Mesodermal cell (in vitro differentiated cells): ENCODE measurements at regions not wholly inside any gene's neighbourhood (a gene's known extent, or its start where the extent isn't known, plus 50 kb on each side); places are given as distances from the start of the nearest gene placed in this dataset.

Source experiments
- H3K27ac ChIP-seq: 2 replicates; pipeline ENCODE4 v1.7.0; 2013; ENCODE audit warnings: mild to moderate bottlenecking, low read depth, low read length, moderate library complexity; ENCODE audit not compliant: severe bottlenecking
- H3K36me3 ChIP-seq: 2 replicates; pipeline ENCODE4 v1.7.1; 2013; ENCODE audit warnings: mild to moderate bottlenecking, low read length, moderate library complexity; ENCODE audit not compliant: control insufficient read depth, insufficient read depth
- H3K4me1 ChIP-seq: one replicate; pipeline ENCODE4 v1.7.1; 2013; ENCODE audit warnings: mild to moderate bottlenecking, low read length; ENCODE audit not compliant: insufficient read depth, control insufficient read depth, poor library complexity, severe bottlenecking
- H3K4me3 ChIP-seq: 2 replicates; pipeline ENCODE4 v1.7.0; 2013; ENCODE audit warnings: low read length, control low read depth, mild to moderate bottlenecking; ENCODE audit not compliant: insufficient read depth, poor library complexity, severe bottlenecking; ENCODE audit errors: extremely low read depth
- H3K9me3 ChIP-seq: 2 replicates; pipeline ENCODE4 v1.7.1; 2013; ENCODE audit warnings: mild to moderate bottlenecking, low read length, moderate library complexity; ENCODE audit not compliant: control insufficient read depth
- WGBS, 2 experiments: methylation state at CpG; one replicate each; pipeline ENCODE4 v1.1.5; 2013; ENCODE audit warnings: missing lambda C conversion rate in 2 of 2; ENCODE audit not compliant: insufficient coverage in 2 of 2; 5-methylcytosine and 5-hydroxymethylcytosine counted together

DNA sequence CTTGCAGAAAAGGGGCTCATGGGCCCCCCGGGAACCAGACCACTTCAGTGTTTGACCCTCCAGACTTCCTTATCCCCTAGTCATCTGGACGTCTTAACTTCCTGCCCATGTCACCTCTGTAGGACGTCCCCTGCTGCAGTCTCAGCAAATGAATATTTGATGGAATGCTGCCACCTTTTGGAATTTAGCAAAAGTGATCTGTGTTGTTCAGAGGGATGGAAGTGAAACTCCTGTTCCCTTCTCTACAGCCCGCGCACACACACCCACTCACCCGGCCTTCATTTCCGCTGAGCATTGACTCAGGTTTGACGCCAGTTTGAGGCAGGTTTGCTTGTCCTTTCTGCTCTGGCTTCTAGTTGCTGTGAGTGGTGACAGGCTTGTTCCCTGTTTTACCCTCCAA lies 507.2 kb upstream of the EEF2KMT start:
- H3K4me3 ChIP-seq: no peak overlapping the region
- H3K4me1 ChIP-seq: no peaks in the 10 kb centered on the region
- H3K36me3 ChIP-seq: no peaks in the 10 kb centered on the region
- no peak overlapping the region for H3K27ac ChIP-seq
- WGBS, 2 experiments: 65 to 96% methylated on average over 5 to 8 of the region's 8 CpGs
- no peaks in the 10 kb centered on the region for H3K9me3 ChIP-seq

DNA sequence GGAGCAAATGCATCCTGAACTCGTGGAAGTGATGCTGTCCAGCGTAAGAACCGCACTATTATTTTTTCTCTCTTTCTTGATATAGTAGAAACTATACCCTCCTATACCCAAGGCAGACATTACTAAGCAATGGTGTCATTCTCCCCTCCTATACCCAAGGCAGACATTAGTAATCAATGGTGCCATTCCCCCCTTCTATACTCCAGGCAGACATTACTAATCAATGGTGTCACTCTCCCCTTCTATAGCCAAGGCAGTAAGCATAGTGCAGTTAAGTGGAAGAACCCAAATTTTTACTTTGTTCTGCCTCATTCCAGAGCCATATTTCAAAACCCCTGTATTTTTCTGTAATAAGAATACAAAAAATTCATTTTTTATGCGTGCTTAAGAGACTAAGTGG lies 506.2 kb upstream of the EEF2KMT start:
- no peak overlapping the region for H3K27ac ChIP-seq
- H3K36me3 ChIP-seq: no peaks in the 10 kb centered on the region
- H3K4me1 ChIP-seq: no peaks in the 10 kb centered on the region
- 90 to 100% methylated on average over 1 to 4 of the region's 4 CpGs for WGBS, 2 experiments
- H3K4me3 ChIP-seq: no peak overlapping the region
- no peaks in the 10 kb centered on the region for H3K9me3 ChIP-seq

DNA sequence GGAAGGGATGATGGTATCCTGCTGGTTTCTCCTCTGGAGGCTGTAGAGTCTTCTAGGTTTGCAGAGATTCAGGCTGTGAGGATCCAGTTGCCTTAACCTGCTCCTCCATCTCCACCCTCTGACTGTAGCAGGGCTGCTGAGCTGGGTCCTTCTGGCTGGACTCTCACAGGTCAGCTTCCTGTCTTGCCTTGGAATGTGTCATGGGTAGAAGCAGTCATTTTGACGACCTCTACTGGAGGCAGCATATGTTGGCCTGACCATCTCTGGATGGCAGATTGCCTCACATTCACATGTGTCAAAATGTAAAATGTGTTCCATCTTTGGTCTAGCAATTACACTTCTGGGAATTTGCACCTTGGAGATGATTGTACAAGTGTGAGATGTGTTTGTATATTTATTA lies 504.4 kb upstream of the EEF2KMT start:
- Histone ChIP-seq H3K27ac (no peak overlapping the region), H3K9me3 (no peaks in the 10 kb centered on the region), H3K4me3 (no peak overlapping the region), H3K36me3 (no peaks in the 10 kb centered on the region), H3K4me1 (no peaks in the 10 kb centered on the region)
- WGBS, 2 experiments: 43 to 75% methylated on average over 1 of the region's 1 CpG

DNA sequence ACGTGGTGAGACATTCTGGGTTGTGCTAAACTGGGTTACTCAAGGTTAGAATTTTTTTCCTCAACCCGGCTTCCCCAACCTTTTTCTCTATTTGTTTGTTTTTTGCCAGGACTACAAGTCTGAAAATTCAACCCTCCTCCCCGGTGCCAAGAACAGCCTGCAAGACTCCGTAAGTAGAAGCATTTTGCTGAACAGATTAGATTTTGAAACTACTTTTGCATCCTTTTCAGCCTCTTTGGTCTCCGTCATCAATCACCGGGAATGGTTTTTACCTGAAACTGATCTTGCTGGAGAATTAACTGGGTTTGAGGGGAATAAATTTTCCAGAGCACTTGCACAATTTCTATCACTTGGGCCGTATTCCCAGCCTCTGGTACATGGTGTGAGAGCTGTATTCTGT lies 501.2 kb upstream of the EEF2KMT start:
- WGBS, 2 experiments: 90% methylated on average over 5 of the region's 7 CpGs
- Histone ChIP-seq H3K27ac (no peak overlapping the region), H3K4me1 (no peaks in the 10 kb centered on the region), H3K36me3 (no peaks in the 10 kb centered on the region), H3K4me3 (no peak overlapping the region), H3K9me3 (no peaks in the 10 kb centered on the region)

DNA sequence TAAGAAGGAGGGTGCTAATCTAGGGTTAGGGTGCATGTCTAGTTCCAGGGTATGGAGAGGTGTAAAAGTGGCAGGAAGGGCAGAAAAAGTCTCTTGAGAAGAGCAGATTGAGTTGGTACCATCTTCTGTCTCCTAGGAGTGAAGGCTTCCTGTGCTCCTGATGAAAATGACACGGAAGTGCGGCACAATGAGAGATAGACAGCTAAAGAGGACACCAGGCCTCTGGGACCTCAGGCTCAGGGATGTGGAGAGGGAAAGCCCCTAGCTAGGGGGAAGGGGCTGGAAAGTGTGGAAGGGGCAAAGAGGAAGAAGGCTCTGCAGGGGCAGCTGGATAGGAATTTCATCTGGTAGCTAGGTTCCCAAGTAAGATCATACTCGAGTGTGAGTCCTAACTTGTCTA lies 498.3 kb upstream of the EEF2KMT start:
- Histone ChIP-seq H3K27ac (no peak overlapping the region), H3K4me3 (no peak overlapping the region), H3K4me1 (no peaks in the 10 kb centered on the region), H3K36me3 (no peaks in the 10 kb centered on the region), H3K9me3 (no peaks in the 10 kb centered on the region)
- 88 to 91% methylated on average over 3 of the region's 3 CpGs for WGBS, 2 experiments

DNA sequence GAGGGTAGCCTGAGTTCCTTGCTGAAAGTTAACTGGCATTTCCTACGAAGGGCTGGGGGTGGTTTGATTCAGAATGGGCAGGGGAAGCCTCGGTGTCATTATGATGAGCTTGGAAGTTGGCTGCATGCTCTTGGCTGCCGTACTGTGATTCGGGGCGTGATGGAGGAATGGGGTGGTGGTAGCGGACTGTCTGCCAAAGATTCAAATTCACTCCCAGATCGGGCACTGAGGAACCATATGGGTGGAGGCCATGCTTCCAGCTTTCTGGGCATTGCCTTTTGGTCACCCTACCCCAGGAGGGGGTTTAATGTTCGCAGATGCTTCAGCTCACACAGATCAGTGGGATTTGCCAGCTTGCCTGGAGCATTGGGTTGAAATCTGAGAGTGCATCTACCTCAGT lies 492.8 kb upstream of the EEF2KMT start:
- Histone ChIP-seq H3K36me3 (no peaks in the 10 kb centered on the region), H3K4me3 (no peak overlapping the region), H3K9me3 (no peaks in the 10 kb centered on the region), H3K27ac (no peak overlapping the region), H3K4me1 (no peaks in the 10 kb centered on the region)
- WGBS, 2 experiments: 84 to 86% methylated on average over 6 of the region's 8 CpGs

DNA sequence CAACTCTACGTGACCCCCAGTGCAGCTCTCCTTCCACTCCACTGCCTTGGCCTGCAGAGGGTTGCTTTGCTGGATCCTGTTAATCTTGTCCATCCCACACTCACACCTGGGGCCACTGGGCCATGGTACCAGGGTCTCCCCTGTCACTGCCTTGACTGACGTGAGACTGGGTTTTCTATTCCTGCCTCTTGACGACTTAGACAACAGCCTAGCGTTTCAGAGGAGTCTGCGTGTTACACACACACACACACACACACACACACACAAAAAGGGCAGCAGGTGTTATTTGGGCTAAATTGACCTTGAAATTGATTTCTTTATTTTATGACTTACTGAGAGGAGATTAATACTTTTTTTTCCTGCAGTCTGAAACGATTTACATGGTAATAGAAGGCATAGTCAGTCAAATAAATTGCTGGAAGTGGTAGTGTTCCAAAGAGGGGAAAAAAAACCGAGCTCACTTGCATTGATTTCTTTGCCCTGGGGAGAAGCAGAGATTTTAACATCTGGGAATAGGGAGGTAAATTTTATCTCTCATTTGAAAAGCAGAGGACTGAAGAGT lies 492.3 kb upstream of the EEF2KMT start:
- no peaks in the 10 kb centered on the region for H3K9me3 ChIP-seq
- no peaks in the 10 kb centered on the region for H3K36me3 ChIP-seq
- 48 to 68% methylated on average over 3 to 4 of the region's 7 CpGs for WGBS, 2 experiments
- H3K4me1 ChIP-seq: no peaks in the 10 kb centered on the region
- H3K27ac ChIP-seq: no peak overlapping the region
- no peak overlapping the region for H3K4me3 ChIP-seq

DNA sequence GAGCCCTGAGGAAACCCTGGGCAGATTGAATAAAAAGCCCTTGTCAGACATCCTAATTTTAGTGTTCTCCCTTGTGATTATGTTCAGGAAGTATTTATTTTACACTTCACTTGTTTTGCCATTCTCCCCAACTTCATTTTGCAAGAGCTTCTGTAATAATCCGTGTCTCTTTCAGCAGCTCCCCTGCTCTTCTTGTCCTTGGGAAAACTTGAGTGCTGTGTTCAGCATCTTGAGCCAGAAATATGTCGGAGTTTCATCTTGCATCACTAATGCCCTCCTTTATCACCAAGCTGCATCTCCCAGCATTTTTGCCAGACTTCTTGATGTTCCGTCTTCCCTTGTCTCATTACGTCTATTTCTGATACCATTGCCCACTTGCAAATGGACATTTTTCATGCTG lies 486.5 kb upstream of the EEF2KMT start:
- Histone ChIP-seq H3K36me3 (no peaks in the 10 kb centered on the region), H3K4me1 (no peaks in the 10 kb centered on the region), H3K9me3 (no peaks in the 10 kb centered on the region), H3K27ac (no peak overlapping the region), H3K4me3 (no peak overlapping the region)
- WGBS, 2 experiments: 92 to 100% methylated on average over 3 to 4 of the region's 4 CpGs

DNA sequence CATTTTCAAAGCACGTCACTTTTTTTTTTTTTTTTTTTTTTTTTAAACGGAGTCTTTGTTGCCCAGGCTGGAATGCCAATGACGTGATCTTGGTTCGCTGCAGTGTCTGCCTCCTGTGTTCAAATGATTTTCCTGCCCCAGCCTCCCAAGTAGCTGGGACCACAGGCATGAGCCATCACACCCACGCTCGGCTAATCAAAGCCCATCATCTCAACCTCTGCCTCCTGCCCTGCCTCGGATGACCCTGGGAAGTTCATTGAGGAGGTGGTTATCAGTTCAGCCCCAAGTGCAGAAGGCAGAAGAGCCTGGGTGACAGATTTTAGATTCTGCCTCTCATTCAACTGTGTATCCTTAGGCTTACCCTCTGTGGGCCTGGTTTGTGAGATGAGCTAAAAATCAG lies 484.9 kb upstream of the EEF2KMT start:
- WGBS, 2 experiments: 96 to 100% methylated on average over 3 to 5 of the region's 7 CpGs
- Histone ChIP-seq H3K9me3 (no peaks in the 10 kb centered on the region), H3K27ac (no peak overlapping the region), H3K36me3 (no peaks in the 10 kb centered on the region), H3K4me3 (no peak overlapping the region), H3K4me1 (no peaks in the 10 kb centered on the region)

DNA sequence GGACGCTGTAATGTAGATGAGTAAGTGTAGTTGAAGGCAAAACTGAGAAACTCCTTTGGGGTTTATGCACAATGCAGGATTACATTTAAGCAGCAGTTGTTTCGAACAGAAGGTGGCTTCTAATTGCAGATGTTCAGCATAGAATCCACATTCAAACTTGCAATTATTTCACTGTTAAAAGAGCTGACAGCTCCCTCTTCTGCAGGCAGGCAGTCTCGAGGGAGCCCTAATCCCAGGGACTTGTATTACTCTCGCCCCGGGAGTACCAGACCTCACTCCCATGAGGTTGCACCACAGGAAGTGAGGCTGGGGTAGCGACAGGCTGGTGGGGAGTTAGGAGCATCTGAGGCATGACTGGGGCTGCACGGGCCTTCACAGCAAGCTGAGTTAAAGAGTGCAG lies 484.3 kb upstream of the EEF2KMT start:
- H3K27ac ChIP-seq: no peak overlapping the region
- no peaks in the 10 kb centered on the region for H3K4me1 ChIP-seq
- no peak overlapping the region for H3K4me3 ChIP-seq
- H3K36me3 ChIP-seq: no peaks in the 10 kb centered on the region
- H3K9me3 ChIP-seq: no peaks in the 10 kb centered on the region
- 64 to 73% methylated on average over 4 of the region's 7 CpGs for WGBS, 2 experiments

DNA sequence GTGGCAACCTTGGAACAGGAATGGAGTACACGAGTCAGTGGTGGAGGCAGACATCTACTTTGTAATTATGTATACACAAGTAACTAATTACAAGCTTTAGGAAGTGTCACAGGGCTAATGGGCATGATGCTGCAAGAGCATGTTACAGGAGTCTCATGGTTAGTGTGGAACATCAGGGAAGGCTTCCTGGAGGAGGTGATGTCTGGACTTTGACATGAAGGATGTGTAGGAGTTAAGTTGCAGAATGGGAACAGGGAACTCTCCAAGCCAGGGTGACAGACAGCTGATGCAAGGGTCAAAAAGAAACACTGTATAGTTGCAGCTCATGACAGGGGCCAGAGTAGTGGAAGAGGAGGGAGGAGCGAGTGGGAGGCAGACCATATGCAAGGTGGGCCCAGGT lies 483.8 kb upstream of the EEF2KMT start:
- Histone ChIP-seq H3K4me3 (no peak overlapping the region), H3K9me3 (no peaks in the 10 kb centered on the region), H3K27ac (no peak overlapping the region), H3K36me3 (no peaks in the 10 kb centered on the region), H3K4me1 (no peaks in the 10 kb centered on the region)
- WGBS, 2 experiments: 80 to 100% methylated on average over 1 of the region's 2 CpGs
